MM.1S (cell line): ENCODE measurements at regions not wholly inside any gene's neighbourhood (a gene's known extent, or its start where the extent isn't known, plus 50 kb on each side); places are given as distances from the start of the nearest gene placed in this dataset.

Experiments used
- DNase-seq: peaks from one replicate; pipeline ENCODE4 v3.0.0-alpha.2; 2015
- H2AFZ ChIP-seq: fragments of 300-600 bp; sonication (generic); 2 replicates; pipeline ENCODE4 v1.6.0; 2016; ENCODE audit warnings: antibody characterized with exemption, low read length
- H3F3A ChIP-seq: fragments of 300-600 bp; sonication (generic); 2 replicates; pipeline ENCODE4 v1.6.1; 2016; ENCODE audit warnings: mild to moderate bottlenecking, antibody characterized with exemption, low read length, moderate library complexity, mixed read lengths; ENCODE audit not compliant: insufficient read depth
- H3K27ac ChIP-seq: fragments of 300-600 bp; sonication (generic); 2 replicates; pipeline ENCODE4 v1.5.1; 2016; ENCODE audit warnings: mild to moderate bottlenecking, low read length
- H3K27me3 ChIP-seq: fragments of 300-600 bp; sonication (generic); replicated peaks from 2 replicates; pipeline ENCODE4 v1.6.0; 2016; ENCODE audit warnings: low read length; ENCODE audit not compliant: insufficient read depth
- H3K36me3 ChIP-seq: fragments of 300-600 bp; sonication (generic); replicated peaks from 2 replicates; pipeline ENCODE4 v1.6.1; 2016; ENCODE audit warnings: mild to moderate bottlenecking, low read length, mixed read lengths; ENCODE audit not compliant: insufficient read depth
- H3K4me1 ChIP-seq: fragments of 300-600 bp; sonication (generic); 2 replicates; pipeline ENCODE4 v1.6.1; 2016; ENCODE audit warnings: low read length, mixed read lengths
- H3K4me2 ChIP-seq: fragments of 300-600 bp; sonication (generic); 2 replicates; pipeline ENCODE4 v1.6.0; 2016; ENCODE audit warnings: low read depth, low read length
- H3K4me3 ChIP-seq: fragments of 300-600 bp; sonication (generic); 2 replicates; pipeline ENCODE4 v1.5.1; 2016; ENCODE audit warnings: low read length, mixed read lengths
- H3K79me2 ChIP-seq: fragments of 300-600 bp; sonication (generic); 2 replicates; pipeline ENCODE4 v1.6.1; 2016; ENCODE audit warnings: mixed run types, low read length, mixed read lengths
- H3K9ac ChIP-seq: fragments of 300-600 bp; sonication (generic); 2 replicates; pipeline ENCODE4 v1.6.1; 2016; ENCODE audit warnings: low read length, mixed read lengths
- H3K9me2 ChIP-seq: fragments of 300-600 bp; sonication (generic); replicated peaks from 2 replicates; pipeline ENCODE4 v1.6.1; 2016; ENCODE audit warnings: mild to moderate bottlenecking, low read length, mixed read lengths; ENCODE audit not compliant: insufficient read depth
- H3K9me3 ChIP-seq: fragments of 300-600 bp; sonication (generic); replicated peaks from 2 replicates; pipeline ENCODE4 v1.6.1; 2016; ENCODE audit warnings: mild to moderate bottlenecking, low read length, mixed read lengths; ENCODE audit not compliant: insufficient read depth
- H4K20me1 ChIP-seq: fragments of 300-600 bp; sonication (generic); 2 replicates; pipeline ENCODE4 v1.6.1; 2016; ENCODE audit warnings: mild to moderate bottlenecking, low read length, moderate library complexity, mixed read lengths; ENCODE audit not compliant: insufficient read depth
- CTCF ChIP-seq: fragments of 300-600 bp; sonication (generic); IDR thresholded peaks from 2 replicates; pipeline ENCODE4 v1.5.1; 2016; ENCODE audit warnings: antibody characterized with exemption, low read length, mixed read lengths
- EZH2 ChIP-seq: fragments of 300-600 bp; sonication (generic); optimal IDR thresholded peaks from 2 replicates; pipeline ENCODE3; 2017; ENCODE audit warnings: low read depth, mild to moderate bottlenecking, antibody characterized with exemption, low read length, mixed read lengths
- EZH2phosphoT487 ChIP-seq: fragments of 300-600 bp; sonication (generic); IDR thresholded peaks from 2 replicates; pipeline ENCODE4 v1.6.1; 2018; ENCODE audit warnings: antibody characterized with exemption, low read length

DNA sequence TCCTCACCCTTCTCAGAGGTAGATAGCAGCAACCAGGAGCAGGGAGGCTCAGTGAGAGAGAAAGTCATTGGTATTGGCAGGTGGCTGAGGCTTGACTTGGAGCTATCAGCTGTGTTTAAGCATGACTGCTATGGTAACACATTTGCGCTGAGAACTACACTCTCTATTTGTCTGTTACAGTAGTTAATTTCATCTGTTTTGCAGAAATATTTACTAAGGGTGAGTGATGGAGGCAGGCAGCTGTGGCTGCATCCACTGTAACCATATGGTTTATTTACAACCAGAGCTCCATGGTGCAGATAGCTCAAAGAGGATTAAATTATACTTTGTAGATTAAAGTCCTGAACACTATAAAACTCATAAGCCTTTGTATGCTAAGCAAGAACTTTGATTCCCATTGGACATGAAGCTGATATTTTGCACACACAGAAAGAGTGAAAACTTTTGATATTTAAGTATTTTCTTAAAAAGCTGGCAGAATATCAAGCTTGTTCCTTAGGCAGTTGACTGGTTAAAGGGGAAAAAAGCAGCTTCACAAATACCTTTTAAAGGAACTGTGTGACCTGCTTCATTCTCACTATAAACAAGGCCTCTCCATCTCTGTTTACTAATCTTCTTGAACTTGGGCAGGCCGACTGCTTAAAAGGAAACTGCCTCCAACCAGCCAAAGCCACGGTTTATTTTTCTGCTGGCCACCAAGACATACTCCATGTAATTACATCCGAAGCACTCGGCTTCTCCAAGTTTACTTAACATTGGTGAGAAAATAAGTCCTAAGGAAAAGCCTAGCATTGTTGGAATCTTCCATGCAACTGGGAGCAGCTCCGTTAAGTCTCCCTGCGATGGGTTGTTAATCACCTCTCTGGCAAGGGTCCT lies 299.8 kb upstream of the ZFHX3 start:
- no peak overlapping the region for H3K4me2 ChIP-seq
- no peaks in the 10 kb centered on the region for H3K9me3 ChIP-seq
- H2AFZ ChIP-seq = no peak overlapping the region
- no peak for DNase-seq
- H4K20me1 ChIP-seq = no peaks in the 10 kb centered on the region
- H3F3A ChIP-seq = no peaks in the 10 kb centered on the region
- no peaks in the 10 kb centered on the region for H3K4me1 ChIP-seq
- no peaks in the 10 kb centered on the region for H3K36me3 ChIP-seq
- no peak overlapping the region for H3K4me3 ChIP-seq
- no peak overlapping the region for H3K9ac ChIP-seq
- no peaks in the 10 kb centered on the region for H3K27me3 ChIP-seq
- H3K9me2 ChIP-seq = no peaks in the 10 kb centered on the region
- H3K27ac ChIP-seq = no peak overlapping the region
- TF ChIP-seq CTCF (no peak), EZH2phosphoT487 (no peak)
- H3K79me2 ChIP-seq = no peaks in the 10 kb centered on the region

- DNase-seq = no peak
- no peaks in the 10 kb centered on the region for H3K36me3 ChIP-seq
- H3K9me3 ChIP-seq = no peaks in the 10 kb centered on the region
- H3K4me3 ChIP-seq = no peak overlapping the region
- H3K9me2 ChIP-seq = no peaks in the 10 kb centered on the region
- no peak overlapping the region for H3K27ac ChIP-seq
- H3K27me3 ChIP-seq = no peaks in the 10 kb centered on the region
- no peak for TF ChIP-seq CTCF
- no peak for TF ChIP-seq EZH2phosphoT487
- TF ChIP-seq EZH2 = no peak
- H3F3A ChIP-seq = no peaks in the 10 kb centered on the region
- H4K20me1 ChIP-seq = no peaks in the 10 kb centered on the region
- no peak overlapping the region for H3K4me2 ChIP-seq
- H3K4me1 ChIP-seq = no peaks in the 10 kb centered on the region
- no peak overlapping the region for H3K9ac ChIP-seq
- no peak overlapping the region for H2AFZ ChIP-seq
- H3K79me2 ChIP-seq = no peaks in the 10 kb centered on the region
These were observed 291.9 kb upstream of the ZFHX3 start for GRCh38 chr16:73339821-73340220.

- Histone ChIP-seq H4K20me1 (no peaks in the 10 kb centered on the region), H2AFZ (no peak overlapping the region), H3K4me3 (no peak overlapping the region), H3F3A (no peaks in the 10 kb centered on the region), H3K79me2 (no peaks in the 10 kb centered on the region), H3K9ac (no peak overlapping the region), H3K36me3 (no peaks in the 10 kb centered on the region), H3K27me3 (no peaks in the 10 kb centered on the region), H3K9me2 (no peaks in the 10 kb centered on the region), H3K4me2 (no peak overlapping the region), H3K27ac (no peak overlapping the region), H3K9me3 (no peaks in the 10 kb centered on the region), H3K4me1 (no peaks in the 10 kb centered on the region)
- no peak for TF ChIP-seq EZH2
- no peak for DNase-seq
These were observed 289.7 kb upstream of the ZFHX3 start for GRCh38 chr16:73337373-73338296.
